HuH-7.5 (cell line): ENCODE measurements at regions not wholly inside any gene's neighbourhood (a gene's known extent, or its start where the extent isn't known, plus 50 kb on each side); places are given as distances from the start of the nearest gene placed in this dataset.

Source experiments
- DNase-seq: peaks from one replicate; pipeline ENCODE4 v3.0.0; 2011; ENCODE audit warnings: low spot score

DNA sequence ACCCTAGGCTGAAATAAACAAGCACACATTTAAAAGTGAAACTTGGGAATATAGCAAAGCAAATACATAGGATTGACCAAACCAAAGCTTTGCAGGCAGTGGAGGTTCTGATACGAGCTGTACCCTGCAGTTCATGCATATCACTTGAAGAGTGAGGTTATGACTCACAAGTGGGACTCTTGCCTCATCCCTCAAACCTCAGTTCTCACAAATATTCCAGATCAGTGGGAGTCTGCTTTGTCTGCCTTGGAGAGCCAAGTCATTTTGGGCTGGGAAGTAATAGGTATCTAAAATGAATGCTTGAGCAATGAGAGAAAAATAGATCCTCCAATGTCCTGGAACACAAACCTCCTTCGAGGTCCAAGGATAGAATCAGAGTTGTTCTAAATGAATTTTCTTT is 116.4 kb downstream of the LRIG3 start:
- DNase-seq, result no peak

GRCh38 chr12:58804749-58805148 is 115.6 kb downstream of the LRIG3 start:
- no peak for DNase-seq

DNA sequence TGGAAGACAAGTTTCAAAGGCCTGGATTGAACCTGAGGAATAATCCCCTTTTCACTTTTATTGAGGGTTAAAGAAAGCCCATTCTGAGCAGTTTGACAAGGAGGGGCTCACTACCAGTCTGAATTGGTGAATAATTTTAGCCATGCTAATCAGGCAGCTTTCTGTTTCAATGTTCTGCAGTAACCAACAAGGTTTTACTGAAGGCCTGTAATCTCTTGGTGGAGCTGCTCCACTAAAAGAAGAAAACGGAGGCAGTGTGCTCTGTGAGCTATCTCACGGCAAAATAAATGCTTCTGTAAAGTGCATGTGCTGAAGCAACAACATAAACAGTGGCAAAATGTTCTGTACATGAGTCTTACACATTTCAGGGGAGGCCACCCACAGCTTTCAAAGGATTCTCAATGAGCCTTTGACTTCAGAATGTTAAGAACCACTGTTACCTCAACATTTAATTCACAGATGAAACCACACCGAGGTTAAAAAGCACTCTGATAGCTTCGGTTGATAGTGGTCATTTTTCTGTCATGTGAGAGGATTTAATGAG is 111.2 kb downstream of the LRIG3 start:
- DNase-seq, result no peak

DNA sequence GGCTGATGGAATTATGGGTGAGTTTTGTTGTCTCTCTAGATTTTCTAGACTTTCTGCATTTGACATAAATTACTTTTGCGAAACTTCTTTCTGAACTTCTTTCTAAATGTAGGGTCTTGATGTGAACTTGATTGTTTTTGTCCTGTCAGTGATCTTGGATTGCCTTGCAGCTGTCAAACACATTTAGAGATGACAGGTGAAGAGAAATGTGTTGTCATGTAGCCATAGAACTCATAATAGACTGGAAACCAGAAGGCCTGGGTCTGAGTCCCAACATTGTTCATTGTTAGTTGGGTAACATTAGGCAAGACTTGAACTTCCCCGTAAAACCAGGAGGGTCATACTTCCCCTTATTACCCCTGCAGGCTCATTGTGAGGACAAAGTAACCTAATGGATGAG is 109.0 kb downstream of the LRIG3 start:
- no peak for DNase-seq

GRCh38 chr12:58812214-58812613 is 108.1 kb downstream of the LRIG3 start:
- no peak for DNase-seq

DNA sequence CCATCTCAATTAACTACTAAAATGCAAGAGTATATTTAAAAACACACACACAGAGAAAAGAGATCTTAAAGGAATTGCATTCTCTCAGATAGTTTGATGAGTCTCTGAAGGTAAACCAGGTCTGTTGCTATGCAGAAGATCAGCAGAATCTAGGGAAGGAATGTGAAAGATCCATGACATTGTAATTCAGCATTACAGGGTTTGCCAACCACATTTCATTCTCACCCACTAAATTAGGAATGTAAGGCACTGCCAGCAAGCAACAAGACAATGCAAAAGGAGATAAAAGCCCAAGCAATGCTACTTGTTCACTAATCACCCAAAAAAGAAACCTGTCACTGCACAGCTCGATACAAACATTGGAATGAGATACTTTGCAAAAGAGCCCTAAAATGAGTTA is 106.3 kb downstream of the LRIG3 start:
- no peak for DNase-seq

GRCh38 chr12:58815235-58815634 is 105.1 kb downstream of the LRIG3 start:
- DNase-seq, result no peak

DNA sequence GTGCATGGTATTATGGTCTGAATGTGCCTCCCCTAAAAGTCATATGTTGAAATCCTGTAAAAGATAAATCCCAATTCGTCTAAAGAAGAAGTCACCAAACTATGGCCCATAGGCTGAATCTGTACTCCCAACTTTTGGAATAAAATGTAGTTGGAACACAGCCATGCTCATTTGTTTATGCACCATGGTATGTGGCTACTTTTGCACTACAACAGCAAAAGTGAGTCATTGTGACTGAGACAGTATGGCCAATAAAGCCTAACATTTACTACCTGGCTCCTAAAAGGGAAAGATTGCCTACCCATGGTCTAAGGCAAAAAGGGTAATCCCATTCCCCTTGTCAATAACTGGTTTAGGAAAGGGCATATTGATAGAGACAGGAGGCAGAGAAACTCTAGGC is 101.8 kb downstream of the LRIG3 start:
- no peak for DNase-seq

GRCh38 chr12:58819345-58819744 is 101.0 kb downstream of the LRIG3 start:
- DNase-seq, result peak; percentile 35

GRCh38 chr12:58819985-58820384 is 100.3 kb downstream of the LRIG3 start:
- DNase-seq, result no peak
